GM19467 (cell line): ENCODE measurements at regions not wholly inside any gene's neighbourhood (a gene's known extent, or its start where the extent isn't known, plus 50 kb on each side); places are given as distances from the start of the nearest gene placed in this dataset.
"Not testable (repeated sequence)": the region's sequence is repeated elsewhere in the genome, so short reads cannot be mapped to it uniquely, and the experiment has no call there.

Experiments
- ATAC-seq: cut with Tn5 transposase; IDR thresholded peaks from one replicate; pipeline ENCODE4 v1.9.1; 2021; ENCODE audit warnings: mild to moderate bottlenecking, moderate library complexity; ENCODE audit not compliant: unreplicated experiment

DNA sequence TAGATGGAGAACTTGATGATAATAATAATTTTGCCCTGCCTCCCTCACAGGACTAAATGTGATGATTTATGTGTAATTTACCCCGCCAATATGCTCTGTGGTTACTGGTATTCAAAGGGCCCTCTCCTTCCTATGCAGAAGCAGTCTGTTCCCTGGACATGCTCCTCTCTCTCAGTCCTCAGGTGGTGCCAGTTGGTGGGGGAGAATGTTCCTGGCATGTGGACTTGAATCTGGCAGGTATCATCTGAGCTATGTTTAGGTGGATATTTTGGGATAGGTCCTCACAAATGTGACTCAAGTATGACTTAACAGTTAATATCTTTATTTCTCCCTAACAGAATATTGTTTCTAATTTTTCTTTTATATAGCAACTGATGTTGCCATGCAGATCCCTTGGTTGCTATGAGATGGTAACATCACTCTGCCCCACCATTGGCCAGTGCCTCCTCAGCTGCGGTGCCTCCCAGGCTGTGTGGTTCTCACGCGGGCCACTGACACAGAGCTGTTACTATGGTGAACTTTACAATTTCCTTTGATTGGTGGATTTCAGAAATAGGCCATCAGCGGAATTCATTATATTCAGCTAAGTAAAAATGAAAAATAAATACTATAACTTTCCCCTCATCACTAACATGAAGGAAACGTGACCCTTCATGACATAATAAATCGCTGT lies 106.7 kb upstream of the PELI1 start:
- ATAC-seq, result no peak

DNA sequence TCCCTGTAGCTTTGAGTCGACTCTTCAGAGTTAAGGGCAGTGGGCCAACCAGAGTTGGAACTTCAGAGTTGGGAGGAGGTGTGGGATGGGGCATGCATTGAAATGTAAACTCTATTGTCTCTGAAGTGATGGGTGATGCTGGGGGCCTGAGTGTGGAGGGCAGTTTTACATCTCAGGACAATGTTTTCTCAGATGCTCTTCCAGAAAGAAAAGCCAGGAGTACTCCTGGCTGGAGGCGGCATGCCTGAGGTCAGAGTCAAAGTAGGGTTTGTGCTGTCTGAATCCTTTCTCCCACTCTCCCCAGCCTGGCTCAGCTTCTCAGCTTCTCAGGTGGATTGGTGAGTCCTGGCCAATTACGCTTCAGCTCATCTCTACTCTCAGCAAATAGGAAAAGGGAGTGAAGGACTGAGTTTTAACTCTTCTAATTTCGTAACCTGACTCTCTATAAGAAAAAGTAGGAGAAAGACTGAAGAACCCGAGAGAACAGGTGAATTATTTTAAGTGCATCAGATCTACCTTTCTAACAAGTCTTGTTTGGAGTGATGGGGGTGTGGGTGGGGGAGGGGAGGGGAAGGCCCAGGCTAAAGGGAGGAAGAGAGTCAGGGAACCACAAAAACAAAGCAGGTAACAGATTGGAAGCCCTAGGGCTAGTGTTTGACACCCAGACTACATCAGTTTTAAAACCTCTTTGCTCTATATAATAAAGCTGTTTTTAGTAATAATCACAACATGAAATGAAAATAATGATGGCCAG lies 107.5 kb upstream of the PELI1 start:
- ATAC-seq, result no peak

DNA sequence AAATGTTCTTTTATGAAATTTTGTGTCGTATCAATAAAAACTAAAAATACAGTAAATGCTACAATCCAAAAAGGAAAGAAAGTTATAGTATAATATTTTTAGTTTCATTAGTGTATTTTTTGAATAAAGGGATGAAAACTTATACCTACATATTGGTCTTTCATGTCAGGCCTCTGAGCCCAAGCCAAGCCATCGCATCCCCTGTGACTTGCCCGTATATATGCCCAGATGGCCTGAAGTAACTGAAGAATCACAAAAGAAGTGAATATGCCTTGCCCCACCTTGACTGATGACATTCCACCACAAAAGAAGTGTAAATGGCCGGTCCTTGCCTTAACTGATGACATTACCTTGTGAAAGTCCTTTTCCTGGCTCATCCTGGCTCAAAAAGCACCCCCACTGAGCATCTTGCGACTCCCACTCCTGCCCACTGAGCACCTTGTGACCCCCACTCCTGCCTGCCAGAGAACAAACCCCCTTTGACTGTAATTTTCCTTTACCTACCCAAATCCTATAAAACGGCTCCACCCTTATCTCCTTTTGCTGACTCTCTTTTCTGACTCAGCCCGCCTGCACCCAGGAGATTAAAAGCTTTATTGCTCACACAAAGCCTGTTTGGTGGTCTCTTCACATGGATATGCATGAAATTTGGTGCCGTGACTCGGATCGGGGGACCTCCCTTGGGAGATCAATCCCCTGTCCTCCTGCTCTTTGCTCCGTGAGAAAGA lies 108.2 kb upstream of the PELI1 start:
- not testable (repeated sequence) for ATAC-seq

DNA sequence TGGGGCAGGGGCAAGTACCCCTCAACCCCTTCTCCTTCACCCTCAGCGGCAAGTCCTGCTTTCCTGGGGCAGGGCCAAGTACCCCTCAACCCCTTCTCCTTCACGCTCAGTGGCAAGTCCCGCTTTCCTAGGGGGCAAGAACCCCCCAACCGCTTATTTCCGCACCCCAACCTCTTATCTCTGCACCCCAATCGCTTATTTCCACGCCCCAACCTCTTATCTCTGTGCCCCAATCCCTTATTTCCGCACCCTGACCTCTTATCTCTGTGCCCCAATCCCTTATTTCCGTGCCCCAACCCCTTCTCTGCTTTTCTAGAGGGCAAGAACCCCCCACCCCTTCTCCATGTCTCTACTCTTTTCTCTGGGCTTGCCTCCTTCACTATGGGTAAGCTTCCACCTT lies 109.2 kb upstream of the PELI1 start:
- ATAC-seq, result not testable (repeated sequence)

DNA sequence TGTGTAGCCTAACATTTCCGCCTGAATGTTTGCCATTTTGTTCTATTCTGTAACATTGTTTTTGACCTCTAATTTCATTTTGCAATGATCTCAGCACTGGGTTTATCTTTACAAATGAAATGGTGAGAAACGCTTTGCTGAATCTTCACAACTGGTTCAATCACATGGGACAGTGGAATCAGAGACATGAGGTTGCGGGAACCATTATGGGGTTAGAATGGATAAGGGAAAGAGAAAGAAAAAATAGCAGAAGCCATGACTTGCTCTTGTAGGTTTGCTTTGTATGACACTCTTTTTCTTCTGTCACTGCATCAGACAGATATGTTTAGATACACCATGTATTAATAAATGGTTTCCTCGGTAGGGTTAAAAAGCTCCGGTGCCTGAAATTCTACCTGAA lies 114.3 kb upstream of the PELI1 start:
- no peak for ATAC-seq

DNA sequence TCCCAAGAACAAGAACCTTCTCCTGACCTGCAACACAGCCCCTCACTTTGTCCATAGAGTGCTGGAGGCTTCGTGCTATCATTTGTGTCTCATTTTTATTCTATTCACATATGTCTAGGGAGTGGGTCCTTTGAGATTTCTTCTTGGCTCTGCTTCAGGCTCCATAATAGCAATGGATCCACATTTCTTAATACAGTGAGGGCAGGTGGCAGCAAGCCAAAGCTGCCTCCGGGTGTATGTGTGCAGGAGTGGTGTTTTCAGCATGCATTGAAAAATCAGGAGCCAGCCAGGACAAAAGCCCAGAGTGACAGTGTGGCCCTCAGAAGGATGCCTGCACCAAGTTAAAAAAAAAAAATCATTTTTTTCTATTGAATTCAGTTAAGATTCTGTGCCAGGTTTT lies 115.1 kb upstream of the PELI1 start:
- ATAC-seq, result no peak

DNA sequence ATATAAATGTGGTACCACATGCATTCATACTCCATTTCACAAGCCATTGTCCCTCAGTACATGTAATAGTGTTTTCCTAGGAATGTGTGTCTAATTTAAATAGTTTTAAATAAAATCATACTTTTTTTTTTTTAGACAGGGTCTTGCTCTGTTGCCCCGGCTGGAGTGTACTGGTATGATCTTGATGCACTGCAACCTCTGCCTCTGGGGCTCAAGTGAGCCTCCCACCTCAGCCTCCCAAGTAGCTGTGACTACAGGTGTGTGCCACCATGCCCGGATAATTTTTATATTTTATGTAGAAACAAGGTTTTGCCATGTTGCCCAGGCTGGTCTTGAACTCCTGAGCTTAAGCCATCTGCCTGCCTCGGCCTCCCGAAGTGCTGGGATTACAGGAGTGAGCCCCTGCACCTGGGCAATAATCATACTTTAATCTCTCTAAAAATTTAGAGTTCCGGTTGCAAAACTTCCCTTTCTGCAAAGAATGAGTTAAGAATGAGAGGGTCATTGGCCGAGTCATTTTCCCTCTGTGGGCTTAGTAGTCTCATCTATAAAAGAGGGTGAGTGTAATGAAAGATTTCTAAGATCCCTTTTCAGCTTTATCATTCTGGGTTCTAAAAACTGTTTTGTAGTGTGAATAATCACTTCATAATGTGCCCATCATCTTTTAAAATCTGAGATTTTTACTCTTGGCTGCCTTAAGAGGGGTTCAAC lies 116.0 kb upstream of the PELI1 start:
- ATAC-seq, result no peak

DNA sequence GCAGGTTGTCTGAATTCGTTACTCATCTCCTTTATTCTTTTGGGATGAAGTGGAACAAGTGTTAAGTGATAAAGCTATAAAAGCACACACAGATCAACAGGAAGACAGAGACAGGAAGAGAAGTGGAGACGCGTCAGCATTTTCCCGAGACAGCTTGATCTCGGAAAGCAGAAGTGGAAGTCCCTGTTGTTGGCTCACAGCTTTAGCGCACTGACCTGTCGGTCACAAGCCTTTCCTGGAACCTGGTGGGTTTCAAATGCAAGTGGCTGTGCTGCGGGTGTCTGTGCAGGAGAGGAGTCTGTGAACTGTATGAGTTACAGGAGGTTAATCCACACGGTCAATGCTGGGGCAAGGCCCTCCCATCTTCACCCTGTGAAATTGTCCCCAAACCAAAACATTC lies 116.6 kb upstream of the PELI1 start:
- ATAC-seq, result peak; percentile 93

DNA sequence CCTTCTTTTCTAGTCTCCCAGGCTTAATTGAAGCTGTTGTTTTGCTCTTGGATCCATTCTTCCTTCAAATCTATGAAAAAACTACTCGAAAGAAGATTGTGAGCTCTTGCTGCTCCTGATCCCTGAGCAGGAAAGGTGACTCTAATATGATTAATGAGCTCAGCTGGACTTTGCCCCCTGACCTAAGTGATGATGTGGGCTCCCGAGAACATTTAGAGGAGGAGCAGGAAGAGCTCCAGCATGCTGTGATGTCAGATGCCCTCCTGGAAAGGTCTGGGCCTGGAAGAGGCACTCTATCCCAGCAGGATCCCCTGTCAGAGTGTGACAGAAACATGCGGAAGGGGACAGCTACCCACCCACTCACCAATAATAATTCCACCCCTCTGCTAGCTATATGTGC lies 117.9 kb upstream of the PELI1 start:
- no peak for ATAC-seq

DNA sequence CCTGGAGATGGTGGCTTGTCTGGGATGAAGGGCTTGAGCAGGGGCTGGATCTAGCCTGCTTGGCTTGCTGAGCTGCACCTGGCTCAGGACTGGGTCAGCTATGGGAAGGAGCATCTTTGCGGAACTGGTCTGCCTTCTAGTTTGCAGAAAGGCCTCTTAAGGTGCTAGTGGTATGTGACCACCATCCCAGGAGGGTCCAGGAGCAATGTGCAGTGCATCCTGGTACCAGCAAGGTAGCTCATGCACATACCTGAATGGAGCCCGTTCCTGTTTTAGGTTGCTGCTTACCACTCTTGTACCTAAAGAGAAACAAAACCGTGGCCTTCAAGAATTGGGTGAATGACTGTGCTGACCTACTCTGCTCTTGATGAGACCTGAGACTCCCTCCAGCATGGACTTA lies 118.6 kb upstream of the PELI1 start:
- no peak for ATAC-seq

DNA sequence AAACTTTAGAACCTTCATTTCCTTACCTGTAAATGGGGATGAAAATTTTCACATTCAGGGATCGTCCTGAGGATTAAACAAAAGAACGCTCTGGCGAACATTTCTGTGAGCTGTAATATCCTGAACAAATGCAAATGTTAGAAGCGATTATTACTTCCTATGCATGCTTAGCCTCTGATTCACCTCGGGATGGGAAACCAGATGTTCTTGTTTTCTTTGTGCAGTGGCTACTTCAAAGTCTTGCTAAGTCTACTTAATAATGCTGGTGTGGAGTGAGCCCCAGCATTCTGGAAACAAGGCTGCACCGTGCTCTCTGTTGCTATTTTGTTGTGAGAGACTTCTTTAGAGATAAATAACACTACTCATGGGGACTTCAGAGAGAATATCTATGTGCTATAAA lies 119.1 kb upstream of the PELI1 start:
- no peak for ATAC-seq

DNA sequence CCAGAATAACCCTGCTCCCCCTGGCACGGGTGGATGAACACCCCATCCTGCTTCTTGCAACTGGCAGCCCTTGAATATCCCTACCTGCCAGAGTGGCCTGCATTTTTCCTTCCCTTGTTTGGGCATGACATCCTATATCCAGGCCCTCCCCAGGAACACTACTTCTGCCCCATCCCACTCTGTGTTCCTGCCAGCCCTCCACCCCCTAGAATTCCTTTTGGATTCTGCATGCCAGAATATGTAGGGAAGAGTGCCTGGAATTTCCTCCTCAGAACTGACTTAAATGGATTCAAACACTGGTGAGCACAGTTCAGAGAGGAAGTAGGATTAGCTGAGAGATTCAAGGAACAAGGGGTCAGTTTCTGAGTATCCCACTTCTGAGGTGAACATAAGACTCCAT lies 123.5 kb upstream of the PELI1 start:
- ATAC-seq, result no peak

DNA sequence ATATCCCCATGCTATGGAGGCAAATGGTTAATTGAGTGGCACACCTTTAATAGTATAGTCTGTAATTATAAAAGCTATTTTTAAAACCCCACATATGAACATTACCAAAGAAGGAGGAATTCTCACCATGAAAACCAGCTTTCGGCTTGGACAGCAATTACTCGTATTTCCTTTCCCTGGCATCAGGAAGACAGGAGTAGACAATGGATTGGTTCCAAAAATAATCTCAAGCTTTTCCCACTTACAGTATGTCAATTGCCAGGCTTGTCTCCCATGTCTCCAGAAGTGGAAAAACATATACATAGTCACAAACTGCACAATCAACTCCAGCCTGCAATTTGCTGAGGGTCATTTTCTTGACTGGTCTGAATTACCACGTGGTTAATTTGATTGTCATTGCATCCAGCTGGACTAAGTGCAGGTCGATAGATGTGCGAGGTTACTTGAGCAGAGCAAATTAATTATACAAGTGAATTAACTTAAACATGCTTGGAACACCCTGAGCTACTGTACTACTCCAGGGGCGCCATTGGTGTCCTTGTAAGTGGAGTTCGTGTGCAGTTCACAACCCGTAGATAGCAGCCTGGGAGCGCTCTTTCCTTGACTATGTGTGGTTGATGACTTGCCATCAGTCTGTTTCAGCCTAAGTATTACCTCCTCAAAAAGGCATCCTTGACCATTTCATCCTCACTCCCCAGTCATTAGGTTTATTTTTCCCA lies 124.3 kb upstream of the PELI1 start:
- no peak for ATAC-seq

DNA sequence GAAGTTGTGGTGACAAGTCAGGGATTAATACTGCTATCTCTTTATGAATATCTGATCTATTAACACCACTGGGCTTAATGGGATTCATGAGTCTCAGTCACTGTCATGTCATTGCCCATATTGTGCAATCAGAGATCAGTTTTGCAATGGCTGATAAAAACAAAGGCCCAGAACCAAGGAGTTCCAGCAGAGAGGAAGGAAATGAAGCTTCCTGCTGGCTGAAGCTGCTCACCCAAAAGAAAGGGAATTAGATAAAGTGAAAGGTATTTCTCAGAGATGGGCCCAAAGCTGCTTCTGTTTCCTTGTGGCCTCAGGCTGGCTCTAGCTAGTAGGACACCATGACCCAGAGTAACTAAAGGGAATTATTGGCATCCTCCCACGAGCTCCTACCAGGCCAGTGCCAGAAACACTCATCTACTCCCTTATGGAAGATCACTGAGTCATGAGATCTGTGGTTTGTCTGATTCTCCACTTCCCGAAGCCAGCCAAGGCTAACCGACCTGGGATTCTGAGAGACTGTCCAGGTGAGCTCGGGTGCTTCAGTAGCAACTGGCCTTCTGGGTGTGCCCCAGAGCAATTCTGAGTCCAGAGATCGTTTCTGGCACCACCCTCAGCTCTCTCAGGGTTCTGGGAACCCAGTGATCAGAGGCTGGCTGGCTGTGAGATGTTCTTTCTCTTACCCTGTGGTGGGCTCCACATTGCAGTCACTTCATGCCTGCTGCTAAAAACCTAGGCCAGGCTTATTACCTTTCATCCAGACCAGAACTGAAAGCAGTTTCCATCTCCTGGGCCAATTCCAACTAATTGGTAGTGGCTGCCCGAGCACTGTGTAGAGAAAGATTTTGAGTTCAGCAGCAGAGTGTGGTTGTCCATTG lies 129.5 kb upstream of the PELI1 start:
- no peak for ATAC-seq

DNA sequence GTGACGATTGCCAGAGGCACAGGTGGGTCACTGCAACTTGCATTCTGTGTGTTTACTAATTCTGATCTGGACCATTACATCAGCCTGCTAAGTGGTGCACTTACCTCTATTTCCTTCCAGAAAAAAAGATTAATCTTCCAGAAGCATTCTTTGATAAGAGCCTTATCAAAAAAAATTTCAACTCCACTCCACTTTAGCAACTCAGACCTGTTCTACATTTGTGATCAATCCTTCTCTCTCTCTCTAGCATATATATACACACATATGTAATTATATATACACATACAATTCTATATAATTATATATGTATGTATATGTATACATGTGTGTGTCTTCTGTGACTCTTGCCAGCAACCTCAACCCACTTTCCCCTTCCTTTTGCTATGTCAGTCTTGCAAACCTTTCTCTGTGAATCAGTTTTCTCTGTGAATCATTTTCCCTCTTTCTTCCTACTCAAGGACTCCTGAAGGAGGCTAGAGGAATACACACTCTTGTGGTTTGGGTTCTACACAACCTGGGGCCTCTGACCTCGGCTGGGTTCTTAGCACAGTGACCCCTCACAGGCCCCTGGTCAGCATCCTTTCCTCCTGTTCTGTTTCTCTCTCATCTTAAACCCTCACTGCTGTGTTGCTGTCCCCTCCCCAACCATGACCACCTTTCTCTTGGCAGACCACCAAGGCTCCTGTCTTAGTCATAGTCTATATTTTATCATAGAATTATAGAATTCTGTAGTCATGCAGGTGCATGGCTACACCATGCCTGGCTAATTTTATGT lies 130.4 kb upstream of the PELI1 start:
- ATAC-seq, result no peak

DNA sequence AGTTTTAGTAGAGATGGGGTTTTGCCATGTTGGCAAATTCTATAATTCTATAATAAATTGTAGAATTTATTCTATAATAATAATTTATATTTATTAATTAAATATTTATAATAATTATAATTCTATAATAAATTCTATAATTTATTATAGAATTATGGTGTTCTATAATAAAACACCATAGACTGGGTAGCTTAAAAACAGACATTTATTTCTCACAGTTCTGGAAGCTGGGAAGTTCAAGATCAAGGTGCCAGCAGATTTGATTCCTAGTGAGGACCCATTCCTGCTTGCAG lies 130.9 kb upstream of the PELI1 start:
- ATAC-seq, result no peak

DNA sequence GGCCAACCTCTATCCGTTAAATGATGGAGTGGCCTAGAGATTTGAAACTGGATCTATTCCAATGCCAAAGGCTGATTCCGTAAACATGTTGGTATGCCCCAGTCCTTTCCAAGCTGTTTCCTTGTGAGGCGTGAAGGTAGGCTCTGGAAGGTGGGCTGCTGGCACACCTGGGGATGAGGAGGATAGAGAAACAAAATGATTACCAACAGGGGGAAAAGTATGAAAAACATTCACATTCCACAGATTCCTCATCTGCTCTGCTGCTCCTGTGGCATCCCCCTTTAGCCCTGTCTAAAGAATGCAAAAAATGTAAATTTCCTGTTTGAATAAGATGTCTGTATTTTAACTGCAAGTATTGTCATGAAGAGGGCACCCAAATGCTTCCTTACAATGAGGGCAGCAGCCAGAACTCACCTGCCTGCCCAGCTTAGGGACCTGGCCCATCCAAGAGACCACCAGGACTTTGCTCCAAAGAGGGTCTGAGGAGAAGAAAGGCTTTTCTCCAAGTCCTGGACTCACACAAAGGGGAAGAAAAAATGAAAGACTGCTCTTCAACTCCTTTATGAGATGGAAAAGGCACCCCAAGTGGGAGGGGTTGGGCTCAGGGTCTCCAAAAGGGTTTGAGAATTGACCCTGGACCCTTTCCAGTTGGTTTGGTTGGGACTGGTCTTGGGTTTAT lies 132.3 kb upstream of the PELI1 start:
- ATAC-seq, result no peak

DNA sequence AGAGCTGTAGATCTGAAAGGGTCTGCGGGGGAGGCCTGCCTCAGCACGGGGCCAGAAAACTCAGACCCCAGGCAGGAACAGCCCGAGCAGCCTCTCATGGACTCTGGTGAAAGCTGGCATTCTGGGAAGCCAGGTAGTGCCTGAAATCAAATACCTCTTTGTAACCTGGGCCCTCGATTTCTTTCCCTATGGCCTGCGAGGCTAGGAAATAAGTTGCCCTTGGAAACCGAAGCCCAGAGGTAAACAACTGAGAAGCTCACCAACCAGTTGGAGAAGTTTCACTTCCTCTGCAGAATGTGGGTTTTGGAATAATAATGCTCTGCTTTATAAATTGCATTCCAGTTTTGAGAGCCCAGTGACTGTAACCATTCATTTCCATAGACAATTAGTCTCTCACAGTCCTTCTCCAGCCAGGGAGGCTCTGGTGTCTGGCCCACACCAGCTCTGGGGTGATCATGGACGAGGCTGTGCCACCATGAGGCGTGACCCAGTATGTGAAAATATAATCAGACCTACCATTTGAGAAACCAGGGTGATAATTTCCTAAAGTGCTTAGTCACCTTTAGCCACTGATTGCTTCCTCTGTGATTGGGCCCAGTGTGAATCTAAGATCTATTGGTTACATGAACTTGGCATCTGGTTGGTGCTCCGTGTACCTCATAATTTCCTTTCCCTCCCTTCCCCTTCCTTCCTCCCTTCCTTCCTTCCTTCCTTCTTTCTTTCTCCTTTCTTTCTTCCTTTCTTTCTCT lies 133.1 kb upstream of the PELI1 start:
- ATAC-seq, result no peak
